Keratinocyte (primary cell): ENCODE measurements at regions not wholly inside any gene's neighbourhood (a gene's known extent, or its start where the extent isn't known, plus 50 kb on each side); places are given as distances from the start of the nearest gene placed in this dataset.

ENCODE experiments used
- DNase-seq: peaks from one replicate; pipeline ENCODE4 v3.0.0-alpha.2; 2011; ENCODE audit warnings: low read depth, missing footprints, low spot score
- FAIRE-seq: peaks from 2 replicates; lab custom pipeline; 2011; peaks lifted over from hg19 to GRCh38; lab: Jason Lieb, UNC
- H2AFZ ChIP-seq: 2 replicates; pipeline ENCODE4 v1.6.0; 2012; ENCODE audit warnings: low read length, control low read depth, inconsistent platforms; ENCODE audit not compliant: control insufficient read depth
- H3K27ac ChIP-seq: 2 replicates; pipeline ENCODE4 v1.5.1; 2011; ENCODE audit warnings: low read length; ENCODE audit not compliant: control insufficient read depth, insufficient read depth
- H3K27me3 ChIP-seq: 3 replicates; pipeline ENCODE4 v1.6.0; 2011; ENCODE audit warnings: low read length; ENCODE audit not compliant: control insufficient read depth, insufficient read depth; ENCODE audit errors: extremely low read depth
- H3K36me3 ChIP-seq, 2 experiments: 2 replicates in 1 of 2; 3 replicates in 1 of 2; pipeline ENCODE4 v1.5.1; 2011; ENCODE audit warnings: low read length in 2 of 2, mild to moderate bottlenecking in 1 of 2; ENCODE audit not compliant: control insufficient read depth in 2 of 2, insufficient read depth in 2 of 2; ENCODE audit errors: extremely low read depth in 1 of 2
- H3K4me1 ChIP-seq: 3 replicates; pipeline ENCODE4 v1.5.1; 2011; ENCODE audit warnings: low read length; ENCODE audit not compliant: control insufficient read depth, insufficient read depth; ENCODE audit errors: extremely low read depth
- H3K4me2 ChIP-seq: 3 replicates; pipeline ENCODE4 v1.6.0; 2011; ENCODE audit warnings: low read depth, low read length; ENCODE audit not compliant: control insufficient read depth, insufficient read depth; ENCODE audit errors: extremely low read depth
- H3K4me3 ChIP-seq, 3 experiments: fragments of 200-600 bp in 1 of 3; sonication (generic) in 1 of 3; 2 replicates in 2 of 3; 3 replicates in 1 of 3; pipeline ENCODE4 v1.5.1; 2011 to 2016; ENCODE audit warnings: low read length in 3 of 3, mild to moderate bottlenecking in 3 of 3, control low read depth in 2 of 3, inconsistent platforms in 1 of 3, low read depth in 1 of 3, mixed read lengths in 1 of 3, mixed run types in 1 of 3, moderate library complexity in 1 of 3; ENCODE audit not compliant: control insufficient read depth in 2 of 3, insufficient read depth in 2 of 3; ENCODE audit errors: extremely low read depth in 1 of 3
- H3K79me2 ChIP-seq: 2 replicates; pipeline ENCODE4 v1.6.0; 2012; ENCODE audit warnings: low read length; ENCODE audit not compliant: control insufficient read depth, insufficient read depth
- H3K9ac ChIP-seq: 3 replicates; pipeline ENCODE4 v1.6.0; 2011; ENCODE audit warnings: low read length; ENCODE audit not compliant: control insufficient read depth, insufficient read depth; ENCODE audit errors: extremely low read depth
- H3K9me1 ChIP-seq: 3 replicates; pipeline ENCODE4 v1.6.0; 2011; ENCODE audit warnings: low read length; ENCODE audit not compliant: control insufficient read depth, insufficient read depth; ENCODE audit errors: extremely low read depth
- H3K9me3 ChIP-seq: 2 replicates; pipeline ENCODE4 v1.5.1; 2012; ENCODE audit warnings: low read depth, low read length; ENCODE audit not compliant: control insufficient read depth
- H4K20me1 ChIP-seq: 3 replicates; pipeline ENCODE4 v1.6.0; 2011; ENCODE audit warnings: low read length; ENCODE audit not compliant: control insufficient read depth, insufficient read depth; ENCODE audit errors: extremely low read depth
- EZH2 ChIP-seq: IDR thresholded peaks from one replicate; pipeline ENCODE4 v1.6.1; 2012; ENCODE audit warnings: inconsistent platforms, mild to moderate bottlenecking, low read length, moderate library complexity
- dilution Hi-C: fragments of 300-500 bp; cut with MboI; formaldehyde crosslinking; loops from one replicate; pipeline ENCODE4 v1.7.0; 2020; ENCODE audit warnings: low sequenced_read_pairs; ENCODE audit not compliant: extremely low pct_ligation_motif_present
- TF ChIP-seq, protein P1 (sequence below), 3 experiments: IDR thresholded peaks in 1 of 3; conservative IDR thresholded peaks in 1 of 3; optimal IDR thresholded peaks in 1 of 3; 2 replicates in 2 of 3; 3 replicates in 1 of 3; pipeline versions ENCODE3 to v1.5.1; 2011; ENCODE audit warnings: low read length in 3 of 3, mild to moderate bottlenecking in 3 of 3, moderate library complexity in 2 of 3, control low read depth in 1 of 3, inconsistent platforms in 1 of 3; ENCODE audit not compliant: insufficient read depth in 2 of 3; ENCODE audit errors: extremely low read depth in 1 of 3

DNA sequence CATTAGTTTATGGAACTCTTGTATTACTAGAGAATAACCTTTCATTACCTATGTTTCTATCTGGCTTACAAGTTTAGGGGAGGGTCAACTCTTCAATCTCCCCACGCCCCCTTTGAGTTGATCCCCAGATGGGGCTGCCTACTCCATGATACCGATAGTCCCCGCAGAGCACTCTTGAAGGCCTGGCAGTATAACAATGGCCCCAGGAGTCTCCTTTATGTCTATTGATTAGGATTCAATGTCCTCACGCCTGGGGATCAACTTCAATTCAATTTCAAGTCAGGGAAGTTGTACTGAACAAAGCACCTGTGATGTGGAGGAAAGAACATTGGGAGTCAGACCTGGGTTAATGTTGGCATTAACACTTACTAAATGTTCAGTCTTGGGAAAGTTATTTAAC lies 520.2 kb downstream of the METTL15 start:
- H3K27ac ChIP-seq: no peak overlapping the region
- no peak overlapping the region for H2AFZ ChIP-seq
- no peak for DNase-seq
- H3K4me2 ChIP-seq: no peak overlapping the region
- no peak for FAIRE-seq
- no peak for TF ChIP-seq EZH2
- TF ChIP-seq, protein P1, sequence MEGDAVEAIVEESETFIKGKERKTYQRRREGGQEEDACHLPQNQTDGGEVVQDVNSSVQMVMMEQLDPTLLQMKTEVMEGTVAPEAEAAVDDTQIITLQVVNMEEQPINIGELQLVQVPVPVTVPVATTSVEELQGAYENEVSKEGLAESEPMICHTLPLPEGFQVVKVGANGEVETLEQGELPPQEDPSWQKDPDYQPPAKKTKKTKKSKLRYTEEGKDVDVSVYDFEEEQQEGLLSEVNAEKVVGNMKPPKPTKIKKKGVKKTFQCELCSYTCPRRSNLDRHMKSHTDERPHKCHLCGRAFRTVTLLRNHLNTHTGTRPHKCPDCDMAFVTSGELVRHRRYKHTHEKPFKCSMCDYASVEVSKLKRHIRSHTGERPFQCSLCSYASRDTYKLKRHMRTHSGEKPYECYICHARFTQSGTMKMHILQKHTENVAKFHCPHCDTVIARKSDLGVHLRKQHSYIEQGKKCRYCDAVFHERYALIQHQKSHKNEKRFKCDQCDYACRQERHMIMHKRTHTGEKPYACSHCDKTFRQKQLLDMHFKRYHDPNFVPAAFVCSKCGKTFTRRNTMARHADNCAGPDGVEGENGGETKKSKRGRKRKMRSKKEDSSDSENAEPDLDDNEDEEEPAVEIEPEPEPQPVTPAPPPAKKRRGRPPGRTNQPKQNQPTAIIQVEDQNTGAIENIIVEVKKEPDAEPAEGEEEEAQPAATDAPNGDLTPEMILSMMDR (optimal IDR thresholded peaks at IDR 0.05 in 1 of 3, IDR thresholded peaks at IDR 0.05 in 1 of 3, conservative IDR thresholded peaks at IDR 0.05 in 1 of 3; ENCODE audit: extremely low read depth in 1 of 3, insufficient read depth in 2 of 3, low read length in 3 of 3): no peak
- no peak overlapping the region for H3K4me3 ChIP-seq
- H3K9ac ChIP-seq: no peak overlapping the region
- H3K9me3 ChIP-seq: no peaks in the 10 kb centered on the region
- H3K27me3 ChIP-seq: no peaks in the 10 kb centered on the region
- dilution Hi-C loops: no loop called here
- no peaks in the 10 kb centered on the region for H3K36me3 ChIP-seq
- H3K9me1 ChIP-seq: no peaks in the 10 kb centered on the region
- no peaks in the 10 kb centered on the region for H4K20me1 ChIP-seq
- H3K79me2 ChIP-seq: no peaks in the 10 kb centered on the region
- peaks cover 5% of the 10 kb centered on the region for H3K4me1 ChIP-seq

DNA sequence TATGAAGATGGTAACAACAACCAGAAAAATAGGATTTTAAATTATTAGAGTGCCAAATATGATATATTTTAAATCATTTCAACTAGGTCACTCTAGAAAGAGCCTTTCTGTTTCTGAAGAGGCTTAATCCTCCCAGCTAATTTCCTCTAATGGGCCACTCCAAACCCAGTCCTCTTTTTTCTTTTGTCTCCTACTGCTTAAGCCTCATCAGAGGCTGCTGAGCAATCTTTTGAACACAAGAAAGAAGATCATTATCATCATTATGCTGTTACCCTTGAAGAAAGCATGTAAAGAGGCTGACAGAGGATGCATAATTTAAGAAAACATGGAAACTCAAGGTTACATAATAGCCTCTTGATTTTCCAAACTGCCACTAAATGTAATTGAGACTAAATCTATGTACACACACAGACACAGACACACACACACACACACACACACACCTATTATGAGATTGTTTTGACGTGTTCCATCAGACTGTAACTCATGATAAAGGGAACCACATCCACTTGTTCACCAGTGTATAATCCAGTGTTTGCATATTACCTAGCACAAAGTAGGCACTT lies 519.6 kb downstream of the METTL15 start:
- TF ChIP-seq, protein P1 (optimal IDR thresholded peaks at IDR 0.05 in 1 of 3, IDR thresholded peaks at IDR 0.05 in 1 of 3, conservative IDR thresholded peaks at IDR 0.05 in 1 of 3; ENCODE audit: extremely low read depth in 1 of 3, insufficient read depth in 2 of 3, low read length in 3 of 3): no peak
- TF ChIP-seq EZH2: no peak
- no peaks in the 10 kb centered on the region for H3K36me3 ChIP-seq
- no peak overlapping the region for H3K9ac ChIP-seq
- FAIRE-seq: no peak
- H3K4me3 ChIP-seq: no peak overlapping the region
- DNase-seq: no peak
- no peaks in the 10 kb centered on the region for H3K9me3 ChIP-seq
- H3K9me1 ChIP-seq: no peaks in the 10 kb centered on the region
- H3K4me2 ChIP-seq: no peak overlapping the region
- dilution Hi-C loops: no loop called here
- no peak overlapping the region for H2AFZ ChIP-seq
- no peaks in the 10 kb centered on the region for H3K79me2 ChIP-seq
- no peak overlapping the region for H3K27ac ChIP-seq
- no peaks in the 10 kb centered on the region for H4K20me1 ChIP-seq
- peaks cover 3% of the 10 kb centered on the region for H3K4me1 ChIP-seq
- no peaks in the 10 kb centered on the region for H3K27me3 ChIP-seq
